PC-9 (cell line): ENCODE measurements at regions not wholly inside any gene's neighbourhood (a gene's known extent, or its start where the extent isn't known, plus 50 kb on each side); places are given as distances from the start of the nearest gene placed in this dataset.

ENCODE experiments used
- CTCF ChIP-seq: fragments of 200-600 bp; sonication (generic); conservative IDR thresholded peaks from 2 replicates; pipeline ENCODE4 v1.6.1; 2017; ENCODE audit warnings: mixed run types, antibody characterized with exemption, mild to moderate bottlenecking, moderate library complexity
- EZH2 ChIP-seq: fragments of 200-600 bp; sonication (generic); IDR thresholded peaks from 2 replicates; pipeline ENCODE4 v1.8.0; 2017; ENCODE audit warnings: antibody characterized with exemption, low read depth

- TF ChIP-seq CTCF (no peak), EZH2 (no peak)
These were observed 218.6 kb downstream of the SNRPN start for GRCh38 chr15:25173241-25174028.
